ENCODE measurements at regions not wholly inside any gene's neighbourhood (a gene's known extent, or its start where the extent isn't known, plus 50 kb on each side); places are given as distances from the start of the nearest gene placed in this dataset.

DNA sequence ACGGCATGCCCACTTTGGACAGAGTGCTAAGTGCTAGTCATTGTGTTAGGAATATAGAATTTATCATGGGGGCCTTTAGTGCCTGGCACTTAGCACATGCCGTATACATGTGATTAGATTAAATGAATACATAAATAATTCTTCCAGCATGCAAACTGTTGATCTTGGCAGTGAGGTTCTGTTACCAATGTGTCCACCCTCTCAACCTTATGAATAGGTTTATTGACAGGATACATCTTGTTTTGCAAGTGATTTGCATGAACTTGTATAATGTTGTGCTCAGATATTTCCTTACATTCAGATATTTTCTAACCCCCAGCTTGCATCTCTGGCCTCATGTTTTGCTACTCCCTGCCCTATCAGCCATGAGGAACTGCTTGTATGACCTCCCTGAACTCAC lies 60.3 kb upstream of the ZNF648 start:
- TF ChIP-seq, protein P1, sequence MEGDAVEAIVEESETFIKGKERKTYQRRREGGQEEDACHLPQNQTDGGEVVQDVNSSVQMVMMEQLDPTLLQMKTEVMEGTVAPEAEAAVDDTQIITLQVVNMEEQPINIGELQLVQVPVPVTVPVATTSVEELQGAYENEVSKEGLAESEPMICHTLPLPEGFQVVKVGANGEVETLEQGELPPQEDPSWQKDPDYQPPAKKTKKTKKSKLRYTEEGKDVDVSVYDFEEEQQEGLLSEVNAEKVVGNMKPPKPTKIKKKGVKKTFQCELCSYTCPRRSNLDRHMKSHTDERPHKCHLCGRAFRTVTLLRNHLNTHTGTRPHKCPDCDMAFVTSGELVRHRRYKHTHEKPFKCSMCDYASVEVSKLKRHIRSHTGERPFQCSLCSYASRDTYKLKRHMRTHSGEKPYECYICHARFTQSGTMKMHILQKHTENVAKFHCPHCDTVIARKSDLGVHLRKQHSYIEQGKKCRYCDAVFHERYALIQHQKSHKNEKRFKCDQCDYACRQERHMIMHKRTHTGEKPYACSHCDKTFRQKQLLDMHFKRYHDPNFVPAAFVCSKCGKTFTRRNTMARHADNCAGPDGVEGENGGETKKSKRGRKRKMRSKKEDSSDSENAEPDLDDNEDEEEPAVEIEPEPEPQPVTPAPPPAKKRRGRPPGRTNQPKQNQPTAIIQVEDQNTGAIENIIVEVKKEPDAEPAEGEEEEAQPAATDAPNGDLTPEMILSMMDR (optimal IDR thresholded peaks at IDR 0.05 in 1 of 3, IDR thresholded peaks at IDR 0.05 in 1 of 3, conservative IDR thresholded peaks at IDR 0.05 in 1 of 3; ENCODE audit: extremely low read depth in 1 of 3, insufficient read depth in 2 of 3, low read length in 3 of 3), result no peak
- no peak for TF ChIP-seq EZH2 (IDR thresholded peaks at IDR 0.05; ENCODE audit: low read length)

Data from keratinocyte (primary cell).